NCI-H146 treated with DMSO at 0.1 percent for 48 hours (cell line): ENCODE measurements at regions not wholly inside any gene's neighbourhood (a gene's known extent, or its start where the extent isn't known, plus 50 kb on each side); places are given as distances from the start of the nearest gene placed in this dataset.

Experiments
- DNase-seq: peaks from one replicate; lab custom pipeline; 2025; ENCODE audit not compliant: unreplicated experiment; lab: John Stamatoyannopoulos, UW

GRCh38 chr1:30336550-30337323 lies 386.6 kb downstream of the MATN1 start:
- DNase-seq = no peak

GRCh38 chr1:30335997-30336390 lies 387.4 kb downstream of the MATN1 start:
- no peak for DNase-seq

DNA sequence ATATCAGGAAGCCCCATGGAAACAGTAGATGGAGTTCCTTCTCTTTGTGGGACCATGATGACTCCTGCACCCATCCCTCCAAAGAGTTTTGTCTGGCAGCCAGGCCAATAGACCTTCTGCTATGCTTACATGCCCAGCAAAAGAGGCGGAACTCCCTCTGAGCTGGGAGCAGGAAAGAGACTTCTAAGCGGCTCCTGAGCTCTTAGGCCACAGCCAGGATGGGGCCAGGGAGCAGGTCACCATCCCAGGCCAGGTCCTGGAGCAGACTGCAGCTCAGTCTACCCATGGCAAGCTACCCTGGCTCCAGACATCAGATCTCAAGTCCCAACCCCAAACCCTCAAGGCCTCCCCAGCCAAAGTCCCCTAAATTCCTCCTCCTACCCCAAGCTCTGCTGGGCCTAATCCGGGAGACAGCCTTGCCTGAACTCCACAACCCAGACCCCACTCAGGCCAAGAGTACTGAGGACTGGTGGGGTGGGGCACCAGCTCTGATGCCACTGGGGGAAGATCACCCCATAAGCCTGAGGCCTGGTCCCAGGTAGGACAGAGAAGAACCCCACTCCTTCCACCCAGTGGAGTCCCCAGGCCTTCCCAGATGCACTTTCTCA lies 387.9 kb downstream of the MATN1 start:
- no peak for DNase-seq

- DNase-seq = no peak
Measured at GRCh38 chr1:30334767-30335166, 388.6 kb downstream of the MATN1 start.

DNA sequence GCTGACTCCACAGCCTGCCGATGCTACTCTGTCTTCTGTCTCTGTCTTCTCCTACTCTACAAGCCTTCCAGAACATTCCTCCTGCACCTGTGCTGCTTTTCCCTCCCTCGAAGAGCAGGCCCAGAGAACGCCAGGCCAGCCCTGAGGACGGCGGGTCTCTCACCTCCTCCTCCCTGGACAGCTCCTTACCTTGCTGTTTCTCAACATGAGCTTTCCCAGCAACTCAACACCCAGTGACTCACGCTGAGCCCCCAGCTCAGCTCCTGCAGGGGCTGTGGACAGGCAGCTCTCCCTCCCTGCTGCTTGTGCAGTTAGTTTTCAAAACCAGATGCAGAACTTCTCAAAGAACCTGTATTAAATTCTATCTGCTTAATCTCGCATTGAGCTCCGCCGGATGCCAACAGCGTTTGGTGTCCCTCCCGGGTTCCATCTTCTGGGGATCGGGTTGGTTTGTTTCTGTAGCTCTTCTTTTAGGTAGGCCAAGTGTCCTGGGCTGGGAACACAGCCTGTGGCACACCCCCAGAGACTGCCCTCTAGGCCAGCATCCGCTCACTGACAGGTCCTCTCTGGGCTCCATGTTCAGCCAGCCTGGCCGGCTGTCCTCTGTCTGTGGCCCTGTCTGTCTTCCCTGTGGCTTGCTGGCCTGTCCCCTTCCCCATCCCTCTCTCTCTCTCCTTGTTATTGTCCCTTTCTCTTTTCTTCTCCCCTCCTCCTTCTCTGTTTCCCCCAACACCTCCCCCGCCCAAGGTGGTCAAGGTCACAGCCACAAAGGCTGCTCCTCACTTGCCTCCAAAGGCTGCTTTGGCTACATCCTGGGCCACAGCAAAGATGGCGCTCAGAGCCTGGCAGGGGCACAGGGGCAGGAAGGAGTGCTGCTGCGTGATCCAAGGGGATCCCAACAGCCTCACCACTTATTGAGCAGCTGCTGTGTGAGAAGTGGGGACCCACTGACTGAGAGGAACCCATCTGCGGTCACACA lies 391.0 kb downstream of the MATN1 start:
- no peak for DNase-seq

DNA sequence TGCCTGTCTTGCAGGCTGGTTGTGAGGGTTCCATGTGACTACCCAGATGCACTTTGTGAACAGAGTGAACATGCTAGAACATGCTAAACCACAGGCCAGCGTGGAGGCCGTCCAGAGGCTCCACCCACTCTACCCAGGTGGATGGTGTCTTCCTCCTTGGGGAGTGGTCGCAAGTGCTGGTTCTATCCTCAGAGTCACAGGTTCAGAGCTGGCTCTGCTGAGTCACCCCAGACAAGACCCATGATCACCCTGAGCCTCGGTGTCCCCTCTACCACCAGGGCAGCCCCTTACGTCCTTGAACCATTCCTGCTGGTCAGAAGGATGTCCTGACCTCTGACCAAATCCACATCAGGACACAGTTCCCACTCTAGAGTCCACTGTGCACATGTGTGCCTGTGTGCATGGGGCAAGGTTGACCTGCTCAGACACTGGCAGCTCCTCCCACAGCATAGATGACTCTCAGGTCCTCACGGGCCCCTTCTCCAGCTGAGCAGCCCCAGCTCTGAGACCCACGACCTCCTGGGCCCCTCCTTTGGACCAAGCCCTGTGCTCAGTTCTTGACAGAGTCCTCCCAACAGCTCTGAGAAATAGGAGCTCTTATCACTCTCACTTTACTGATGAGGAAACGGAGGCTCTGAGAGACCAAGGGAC lies 391.8 kb downstream of the MATN1 start:
- no peak for DNase-seq

- DNase-seq = no peak
Measured at GRCh38 chr1:30330644-30331043, 392.7 kb downstream of the MATN1 start.

DNA sequence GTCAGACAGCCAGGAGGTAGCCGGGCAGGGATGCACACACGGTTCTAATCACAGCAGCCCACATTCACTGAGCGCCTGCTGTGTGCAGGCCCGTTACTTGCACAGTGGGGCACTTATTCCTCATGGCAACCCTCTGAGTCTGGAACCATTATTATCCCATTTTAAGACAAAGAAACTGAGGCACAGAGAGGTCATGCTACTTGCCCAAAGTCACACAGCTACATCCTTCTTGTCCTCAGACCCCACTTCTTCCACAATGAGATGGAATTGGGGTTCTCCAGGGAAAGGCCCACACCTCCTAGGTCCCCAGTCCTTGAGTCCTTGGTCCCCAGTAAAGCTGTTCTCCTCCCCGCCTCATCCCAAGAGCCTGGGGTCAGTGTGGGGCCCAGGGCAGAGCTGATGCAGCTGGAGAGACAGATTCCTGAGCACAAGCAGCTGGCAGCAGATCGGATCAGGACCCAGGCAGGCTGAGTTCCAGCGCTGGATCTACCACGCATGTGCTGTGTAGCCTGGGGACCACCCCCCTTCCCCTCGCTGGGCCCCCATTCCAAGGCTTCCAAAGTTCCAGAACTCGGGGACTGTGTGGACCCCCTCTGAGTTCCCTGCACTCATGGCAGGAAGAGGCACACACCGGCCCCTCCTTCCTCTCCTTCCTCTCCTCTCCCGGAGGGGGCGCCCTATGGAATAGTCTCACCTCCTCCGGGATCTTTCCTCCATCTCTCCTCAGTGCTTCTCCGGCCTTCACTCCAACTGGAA lies 393.4 kb downstream of the MATN1 start:
- no peak for DNase-seq

GRCh38 chr1:30329263-30329753 lies 394.1 kb downstream of the MATN1 start:
- DNase-seq = no peak

DNA sequence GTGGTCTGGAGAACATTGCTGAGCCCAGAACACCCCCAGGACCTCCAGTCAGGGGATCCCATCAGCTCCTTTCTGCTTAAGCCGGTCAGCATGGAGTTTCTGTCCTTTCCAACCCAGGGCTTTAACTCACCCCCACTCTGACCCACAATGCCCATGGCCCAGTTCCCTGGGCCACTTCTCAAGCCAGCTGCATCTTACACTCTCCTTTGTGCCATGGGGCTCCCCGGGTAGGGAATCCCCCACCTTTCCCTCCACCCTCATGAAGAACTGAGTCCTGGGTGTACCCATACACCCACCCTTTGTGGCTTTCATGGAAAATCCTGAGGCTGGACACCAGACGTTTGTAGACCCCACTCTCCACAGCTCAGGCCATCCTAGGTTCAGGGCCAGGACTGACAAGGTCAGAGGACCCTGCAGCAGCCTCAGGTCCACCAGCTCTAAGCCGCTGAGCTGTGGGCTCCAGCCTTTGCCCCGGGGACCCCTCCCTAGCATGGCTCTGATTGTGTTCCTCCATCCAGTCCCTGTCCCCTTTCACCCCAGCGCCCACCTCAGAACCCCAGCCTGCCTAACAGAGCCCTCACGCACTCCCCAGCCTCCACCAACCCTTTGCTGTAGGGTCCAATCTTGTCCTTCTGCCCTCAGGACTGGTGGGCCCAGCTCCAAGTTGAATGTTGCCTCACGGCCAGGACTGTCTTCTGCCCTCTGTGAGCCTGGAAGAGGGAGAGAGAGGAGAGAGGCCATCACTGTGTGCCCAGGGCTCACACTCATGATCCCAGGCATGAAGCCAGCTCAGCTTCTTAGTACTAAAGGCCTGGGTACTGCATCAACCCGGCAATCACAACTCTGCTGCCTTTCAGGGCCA lies 394.8 kb downstream of the MATN1 start:
- no peak for DNase-seq

DNA sequence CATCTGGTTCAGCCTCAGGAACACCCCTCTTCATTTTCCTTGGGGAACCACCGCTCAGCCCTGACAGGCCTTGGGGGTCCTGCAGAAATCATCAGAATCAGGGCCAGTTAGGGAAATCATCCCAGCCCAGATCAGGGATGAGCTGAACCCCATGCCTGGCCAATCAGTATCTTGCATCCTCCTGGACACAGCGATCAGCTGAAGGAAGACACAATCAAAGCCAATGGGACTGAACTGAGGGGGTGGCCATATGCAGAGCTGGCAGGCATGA lies 395.4 kb downstream of the MATN1 start:
- DNase-seq = no peak

DNA sequence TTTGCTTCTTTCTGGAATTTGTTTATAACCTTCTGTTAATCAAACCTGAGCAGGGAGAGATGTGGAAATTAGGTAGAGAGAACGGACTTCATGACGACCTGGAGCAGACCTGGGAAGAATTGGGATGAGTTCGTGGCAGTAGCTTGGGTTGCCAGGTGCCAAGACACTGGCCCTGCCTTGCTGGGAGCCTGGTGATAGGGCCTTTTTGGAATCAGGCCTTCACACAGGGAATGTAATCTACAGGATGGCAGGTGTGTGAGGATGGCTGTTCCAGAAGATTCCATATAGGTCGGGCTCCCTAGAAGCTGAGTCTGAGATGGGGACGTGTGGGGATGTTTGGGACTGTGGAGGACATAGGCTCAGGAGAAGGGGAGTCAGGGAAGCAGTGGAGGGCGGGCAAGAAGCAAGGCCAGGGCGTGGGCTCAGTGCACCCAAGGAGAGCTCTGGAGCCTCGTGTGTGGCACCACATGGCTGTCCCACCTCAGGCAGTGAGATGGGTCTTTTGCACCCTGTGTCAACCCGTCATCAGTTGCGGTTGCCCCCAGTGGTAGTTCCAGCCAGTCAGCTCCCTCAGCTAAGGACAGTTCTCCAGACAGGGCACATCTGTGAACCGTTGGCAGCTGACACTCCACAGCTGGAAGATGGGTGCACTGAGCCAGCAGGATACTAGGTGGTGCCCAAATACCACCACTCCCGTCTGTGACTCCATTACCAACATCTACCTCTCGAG lies 395.9 kb downstream of the MATN1 start:
- no peak for DNase-seq

DNA sequence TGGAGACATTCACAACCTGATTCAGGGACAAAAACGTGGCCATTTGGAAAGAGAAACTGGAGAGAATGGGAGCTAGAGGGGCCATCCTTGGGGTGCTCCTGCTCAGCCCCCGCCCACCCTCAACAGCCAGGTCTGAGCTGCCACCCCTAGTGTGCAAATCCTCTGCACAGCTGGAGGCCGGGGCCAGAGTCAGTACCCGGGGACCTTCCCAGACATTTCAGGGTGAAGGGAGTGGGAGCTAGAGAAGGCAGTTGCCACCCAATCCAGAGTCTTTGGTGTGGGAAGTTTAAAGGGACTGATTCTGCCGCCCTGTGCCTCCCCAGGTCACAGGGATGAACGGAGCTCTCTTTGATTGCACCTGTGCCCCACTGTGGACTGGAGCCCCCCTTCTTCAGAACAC lies 397.4 kb downstream of the MATN1 start:
- no peak for DNase-seq

DNA sequence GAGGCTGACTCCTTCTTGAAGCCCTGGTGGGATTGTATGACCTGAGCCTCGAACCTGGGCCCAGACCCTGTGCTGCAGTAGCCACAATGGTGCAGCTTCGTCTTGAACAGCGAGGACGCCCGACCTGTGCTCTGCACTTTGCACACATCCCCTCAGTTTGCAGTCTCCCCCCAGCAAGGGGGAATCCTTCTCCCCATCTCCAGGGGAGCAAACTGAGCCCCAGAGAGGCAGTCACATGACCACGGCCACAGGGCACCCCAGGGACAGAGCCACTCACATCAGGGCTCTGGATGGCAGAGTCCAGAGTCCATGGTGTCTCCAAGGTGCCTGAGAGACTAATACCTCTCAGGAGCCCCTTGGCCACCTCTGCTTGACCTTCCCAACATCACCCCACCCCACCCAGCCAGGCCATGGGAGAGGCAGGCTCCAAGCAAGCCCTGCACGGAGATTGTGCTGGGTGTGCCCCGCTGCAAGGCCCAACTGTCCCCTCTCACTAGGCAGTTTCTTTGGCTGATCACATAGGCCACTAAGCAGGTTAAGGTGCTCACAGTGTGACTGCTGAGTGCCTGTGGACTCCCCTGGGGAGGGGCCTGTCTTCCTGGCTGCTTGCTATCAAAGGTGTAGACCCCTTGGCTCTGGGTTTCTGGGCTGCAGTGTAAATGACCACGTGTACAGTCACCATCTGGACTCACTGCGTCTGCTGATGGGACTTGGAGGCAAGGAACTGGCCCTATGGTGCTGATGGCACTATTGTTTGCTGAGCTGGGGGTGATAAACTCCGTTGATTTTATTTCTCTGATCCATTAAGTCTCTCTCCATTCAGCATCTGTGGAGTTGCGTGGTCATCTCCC lies 398.1 kb downstream of the MATN1 start:
- no peak for DNase-seq

- DNase-seq = no peak
Measured at GRCh38 chr1:30324251-30325084, 398.9 kb downstream of the MATN1 start.

DNA sequence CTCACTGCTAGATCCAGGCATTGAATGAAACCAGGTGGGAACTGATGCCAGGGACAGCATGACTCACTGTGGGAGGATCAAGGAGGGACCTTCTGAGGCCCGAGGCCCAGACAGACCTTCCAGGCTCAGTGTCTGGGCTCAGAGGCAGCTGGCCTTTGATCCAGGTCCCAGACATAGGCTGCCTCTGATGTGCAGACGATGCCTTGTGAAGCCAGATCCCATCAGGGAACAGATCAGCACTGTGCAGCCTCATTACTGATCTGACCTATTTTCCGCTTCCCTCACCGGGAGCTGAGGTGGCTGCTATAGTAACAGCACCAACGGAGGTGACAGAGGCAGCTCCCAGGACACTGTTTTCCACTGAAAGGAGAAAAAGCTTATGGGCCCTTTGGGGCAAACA lies 399.5 kb downstream of the MATN1 start:
- DNase-seq = no peak

- DNase-seq = no peak
Measured at GRCh38 chr1:30323352-30323751, 400.0 kb downstream of the MATN1 start.
